Trophoblast cell (in vitro differentiated cells and primary cell): ENCODE measurements at regions not wholly inside any gene's neighbourhood (a gene's known extent, or its start where the extent isn't known, plus 50 kb on each side); places are given as distances from the start of the nearest gene placed in this dataset.

Experiments
- DNase-seq, 2 donors: peaks; one replicate each; pipeline ENCODE4 v3.0.0-alpha.2; 2016
- H2AFZ ChIP-seq: 2 replicates; pipeline ENCODE4 v1.6.1; 2013; ENCODE audit warnings: low read length, moderate library complexity, mild to moderate bottlenecking; ENCODE audit not compliant: insufficient read depth, poor library complexity
- H2AK5ac ChIP-seq: 2 replicates; pipeline ENCODE4 v1.6.1; 2013; ENCODE audit warnings: mild to moderate bottlenecking, low read length
- H2BK120ac ChIP-seq: 2 replicates; pipeline ENCODE4 v1.6.1; 2013; ENCODE audit warnings: low read length, mild to moderate bottlenecking, moderate library complexity; ENCODE audit not compliant: insufficient read depth, poor library complexity
- H2BK12ac ChIP-seq: 2 replicates; pipeline ENCODE4 v1.6.1; 2013; ENCODE audit warnings: mild to moderate bottlenecking, low read length, moderate library complexity
- H2BK5ac ChIP-seq: 2 replicates; pipeline ENCODE4 v1.6.1; 2013; ENCODE audit warnings: low read length, low read depth, moderate library complexity, mild to moderate bottlenecking; ENCODE audit not compliant: poor library complexity
- H3K14ac ChIP-seq: 2 replicates; pipeline ENCODE4 v1.6.1; 2013; ENCODE audit warnings: mild to moderate bottlenecking, low read length
- H3K18ac ChIP-seq: 2 replicates; pipeline ENCODE4 v1.6.1; 2013; ENCODE audit warnings: mild to moderate bottlenecking, low read length
- H3K23ac ChIP-seq: 2 replicates; pipeline ENCODE4 v1.6.1; 2013; ENCODE audit warnings: low read length
- H3K27ac ChIP-seq: 2 replicates; pipeline ENCODE4 v1.5.1; 2013; ENCODE audit warnings: low read depth, mild to moderate bottlenecking, inconsistent platforms, low read length, moderate library complexity
- H3K27me3 ChIP-seq: 2 replicates; pipeline ENCODE4 v1.6.1; 2013; ENCODE audit warnings: inconsistent platforms, mild to moderate bottlenecking, low read length, moderate library complexity; ENCODE audit not compliant: insufficient read depth
- H3K36me3 ChIP-seq, 2 experiments: 1 replicate in 1 of 2; 2 replicates in 1 of 2; pipeline ENCODE4 v1.6.1; 2013; ENCODE audit warnings: low read length in 2 of 2, mild to moderate bottlenecking in 2 of 2, moderate library complexity in 1 of 2; ENCODE audit not compliant: insufficient read depth in 2 of 2, control insufficient read depth in 1 of 2
- H3K4ac ChIP-seq: 2 replicates; pipeline ENCODE4 v1.6.1; 2013; ENCODE audit warnings: low read depth, mild to moderate bottlenecking, low read length, moderate library complexity
- H3K4me1 ChIP-seq, 2 experiments: 1 replicate in 1 of 2; 2 replicates in 1 of 2; pipeline ENCODE4 v1.6.1; 2013; ENCODE audit warnings: low read length in 2 of 2, mild to moderate bottlenecking in 2 of 2, moderate library complexity in 1 of 2; ENCODE audit not compliant: insufficient read depth in 2 of 2, control insufficient read depth in 1 of 2
- H3K4me2 ChIP-seq: 2 replicates; pipeline ENCODE4 v1.6.1; 2013; ENCODE audit warnings: inconsistent platforms, mild to moderate bottlenecking, low read length, moderate library complexity
- H3K4me3 ChIP-seq: 2 replicates; pipeline ENCODE4 v1.5.1; 2013; ENCODE audit warnings: mild to moderate bottlenecking, low read depth, low read length, inconsistent platforms
- H3K79me1 ChIP-seq: one replicate; pipeline ENCODE4 v1.6.1; 2013; ENCODE audit warnings: low read length
- H3K79me2 ChIP-seq: 2 replicates; pipeline ENCODE4 v1.6.1; 2013; ENCODE audit warnings: low read length, mild to moderate bottlenecking; ENCODE audit not compliant: control insufficient read depth, insufficient read depth, poor library complexity
- H3K9ac ChIP-seq: 2 replicates; pipeline ENCODE4 v1.6.1; 2013; ENCODE audit warnings: mild to moderate bottlenecking, low read length
- H3K9me3 ChIP-seq: 2 replicates; pipeline ENCODE4 v1.6.1; 2013; ENCODE audit warnings: low read depth, mild to moderate bottlenecking, control low read depth, inconsistent platforms, low read length; ENCODE audit not compliant: insufficient read depth
- H4K12ac ChIP-seq: 2 replicates; pipeline ENCODE4 v1.6.1; 2013; ENCODE audit warnings: low read depth, mild to moderate bottlenecking, low read length, moderate library complexity
- H4K8ac ChIP-seq: 2 replicates; pipeline ENCODE4 v1.6.1; 2013; ENCODE audit warnings: low read depth, mild to moderate bottlenecking, low read length, moderate library complexity
- H4K91ac ChIP-seq: one replicate; pipeline ENCODE4 v1.6.1; 2013; ENCODE audit warnings: low read depth, mild to moderate bottlenecking, low read length, moderate library complexity
- WGBS: extraction: QIAGEN DNeasy Blood & Tissue Kit; methylation state at CpG from one replicate; pipeline ENCODE4 v1.1.7; 2013; ENCODE audit warnings: missing lambda C conversion rate; ENCODE audit not compliant: insufficient read length, insufficient coverage; ENCODE audit errors: extremely low coverage; 5-methylcytosine and 5-hydroxymethylcytosine counted together

DNA sequence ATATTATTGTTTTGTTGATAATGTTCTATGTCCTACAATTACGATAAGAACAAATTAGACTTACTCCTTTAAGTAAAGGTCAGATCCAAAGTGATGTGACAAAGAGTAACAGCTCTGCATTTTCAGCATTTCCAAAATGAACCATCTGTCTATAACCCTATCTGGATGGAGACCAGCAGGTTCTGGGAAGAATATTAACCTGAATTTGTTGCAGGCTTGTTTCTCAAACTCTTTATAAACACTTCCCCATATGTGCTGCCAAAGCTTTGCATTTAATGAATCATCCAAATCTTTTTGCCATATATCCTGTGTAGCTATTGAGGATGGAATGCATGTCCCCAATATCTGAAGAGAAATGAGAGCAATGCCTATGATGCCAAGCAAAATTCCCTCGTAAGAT, 198.9 kb upstream of the SLC27A6 start:
- no peaks in the 10 kb centered on the region for H3K27me3 ChIP-seq
- H3K79me1 ChIP-seq = no peaks in the 10 kb centered on the region
- no peak overlapping the region for H2BK12ac ChIP-seq
- H2BK120ac ChIP-seq = no peak overlapping the region
- H2BK5ac ChIP-seq = no peak overlapping the region
- H2AFZ ChIP-seq = no peak overlapping the region
- no CpG with 5 or more reads among the region's 2 CpGs for WGBS
- no peak overlapping the region for H3K14ac ChIP-seq
- H4K12ac ChIP-seq = no peak overlapping the region
- no peak overlapping the region for H2AK5ac ChIP-seq
- no peak overlapping the region for H4K8ac ChIP-seq
- no peak overlapping the region for H3K27ac ChIP-seq
- no peak overlapping the region for H3K4ac ChIP-seq
- H3K9me3 ChIP-seq = no peaks in the 10 kb centered on the region
- H3K9ac ChIP-seq = no peak overlapping the region
- H3K79me2 ChIP-seq = no peaks in the 10 kb centered on the region
- DNase-seq = no peak
- H3K18ac ChIP-seq = no peak overlapping the region
- no peaks in the 10 kb centered on the region for H3K36me3 ChIP-seq
- H3K23ac ChIP-seq = no peak overlapping the region
- H3K4me2 ChIP-seq = no peak overlapping the region
- no peak overlapping the region for H3K4me3 ChIP-seq
- peaks cover 3 to 4% of the 10 kb centered on the region in 2 experiments for H3K4me1 ChIP-seq
- H4K91ac ChIP-seq = no peak overlapping the region

DNA sequence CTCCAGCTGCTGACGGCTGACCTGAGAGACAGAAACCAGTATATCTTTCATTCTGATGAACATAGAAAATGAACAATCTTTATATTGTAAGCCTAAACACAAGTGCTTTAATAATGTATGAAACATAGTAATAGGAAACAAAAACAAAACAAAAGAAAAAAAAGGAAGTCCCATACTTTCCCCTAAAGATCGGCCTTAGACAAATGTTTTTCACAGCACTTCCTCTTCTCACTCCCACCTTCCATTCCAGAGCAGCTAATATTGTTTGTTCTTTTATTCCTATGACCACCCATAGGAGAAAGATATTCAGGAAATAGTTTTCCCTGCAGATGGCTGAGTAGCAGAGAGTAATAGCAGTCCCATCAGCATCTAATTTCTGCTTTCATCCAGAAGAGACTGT, 194.4 kb upstream of the SLC27A6 start:
- Histone ChIP-seq H4K8ac (no peak overlapping the region), H3K4me1 (no peaks in the 10 kb centered on the region), H2AFZ (no peak overlapping the region), H3K4me2 (no peak overlapping the region), H4K91ac (no peak overlapping the region), H3K4ac (no peak overlapping the region), H3K9ac (no peak overlapping the region), H3K4me3 (no peak overlapping the region), H3K27me3 (no peaks in the 10 kb centered on the region), H3K27ac (no peak overlapping the region), H3K14ac (no peak overlapping the region), H3K79me1 (no peaks in the 10 kb centered on the region), H2BK5ac (no peak overlapping the region), H2AK5ac (no peak overlapping the region), H3K36me3 (no peaks in the 10 kb centered on the region), H3K18ac (no peak overlapping the region), H3K9me3 (no peaks in the 10 kb centered on the region), H3K23ac (no peak overlapping the region), H4K12ac (no peak overlapping the region), H2BK12ac (no peak overlapping the region), H2BK120ac (no peak overlapping the region), H3K79me2 (no peaks in the 10 kb centered on the region)
- no peak for DNase-seq
- no CpG with 5 or more reads among the region's 2 CpGs for WGBS

DNA sequence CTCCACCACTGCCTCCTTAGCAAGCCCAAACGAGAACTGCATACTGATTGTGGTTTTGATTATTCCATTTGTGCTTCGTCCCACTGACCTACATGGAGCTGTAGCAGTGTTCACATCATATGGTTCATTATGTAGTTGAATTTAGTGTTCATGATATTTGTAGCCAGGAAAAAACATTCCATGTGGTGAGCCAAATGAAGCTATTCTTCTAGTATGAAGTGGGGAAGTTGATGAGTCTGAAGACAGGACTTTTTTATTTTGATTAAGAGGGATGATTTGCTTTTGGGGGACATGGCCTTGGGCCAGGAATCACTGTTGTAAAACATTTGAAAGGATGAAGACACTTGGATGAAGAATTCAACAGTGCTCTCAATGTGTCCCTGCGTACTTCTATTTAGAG, 192.9 kb upstream of the SLC27A6 start:
- Histone ChIP-seq H2BK12ac (no peak overlapping the region), H3K36me3 (no peaks in the 10 kb centered on the region), H2BK120ac (no peak overlapping the region), H4K91ac (no peak overlapping the region), H3K27me3 (no peaks in the 10 kb centered on the region), H2AFZ (no peak overlapping the region), H3K23ac (no peak overlapping the region), H4K8ac (no peak overlapping the region), H2BK5ac (no peak overlapping the region), H3K18ac (no peak overlapping the region), H3K4ac (no peak overlapping the region), H3K4me3 (no peak overlapping the region), H4K12ac (no peak overlapping the region), H3K79me1 (no peaks in the 10 kb centered on the region), H3K79me2 (no peaks in the 10 kb centered on the region), H3K9ac (no peak overlapping the region), H2AK5ac (no peak overlapping the region), H3K4me1 (no peaks in the 10 kb centered on the region), H3K9me3 (no peaks in the 10 kb centered on the region), H3K14ac (no peak overlapping the region), H3K27ac (no peak overlapping the region), H3K4me2 (no peak overlapping the region)
- no CpG with 5 or more reads among the region's 3 CpGs for WGBS
- no peak for DNase-seq

DNA sequence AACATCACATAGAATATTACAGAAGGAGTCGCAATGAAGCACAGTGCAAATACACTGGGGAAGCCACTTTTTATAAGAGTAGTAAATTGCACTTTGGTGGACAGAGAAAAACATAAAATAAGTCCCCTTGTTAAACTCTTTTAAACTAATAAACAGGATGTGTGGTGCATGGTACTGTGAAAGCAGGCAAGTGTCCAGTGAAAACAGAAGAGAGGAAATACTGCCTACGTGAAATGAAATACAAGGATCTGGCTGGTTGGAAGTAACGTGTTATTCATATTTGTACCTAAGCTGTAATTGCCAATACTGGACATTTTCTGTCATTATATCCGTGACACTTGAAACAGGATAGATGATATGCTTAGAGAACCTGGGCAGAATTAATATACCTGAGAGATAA, 191.9 kb upstream of the SLC27A6 start:
- Histone ChIP-seq H3K4me2 (no peak overlapping the region), H2AK5ac (no peak overlapping the region), H3K18ac (no peak overlapping the region), H2BK5ac (no peak overlapping the region), H3K79me2 (no peaks in the 10 kb centered on the region), H3K4ac (no peak overlapping the region), H3K9me3 (no peaks in the 10 kb centered on the region), H3K14ac (no peak overlapping the region), H3K27ac (no peak overlapping the region), H3K4me1 (no peaks in the 10 kb centered on the region), H2BK120ac (no peak overlapping the region), H3K23ac (no peak overlapping the region), H2BK12ac (no peak overlapping the region), H3K36me3 (no peaks in the 10 kb centered on the region), H4K8ac (no peak overlapping the region), H4K12ac (no peak overlapping the region), H3K27me3 (no peaks in the 10 kb centered on the region), H3K79me1 (no peaks in the 10 kb centered on the region), H3K4me3 (no peak overlapping the region), H4K91ac (no peak overlapping the region), H3K9ac (no peak overlapping the region), H2AFZ (no peak overlapping the region)
- WGBS = no CpG with 5 or more reads among the region's 4 CpGs
- no peak for DNase-seq
